Activated CD8-positive, alpha-beta T cell treated with anti-CD3 and anti-CD28 coated beads for 36 hours (primary cell): ENCODE measurements at regions not wholly inside any gene's neighbourhood (a gene's known extent, or its start where the extent isn't known, plus 50 kb on each side); places are given as distances from the start of the nearest gene placed in this dataset.

Experiments used
- ATAC-seq: fragments of 200-7000 bp; cut with Tn5 transposase; one replicate; pipeline ENCODE4 v1.10.0; 2021; ENCODE audit warnings: mild to moderate bottlenecking, moderate library complexity
- CTCF ChIA-PET: fragments of 350-600 bp; sonication (Branson Sonifier 250); formaldehyde crosslinking; loops from one replicate; lab custom pipeline; 2021; ENCODE audit warnings: antibody characterized with exemption; lab: Charles Lee
- POLR2A ChIA-PET: fragments of 350-600 bp; sonication (Branson Sonifier 250); formaldehyde crosslinking; loops from one replicate; lab custom pipeline; 2021; ENCODE audit warnings: antibody characterized with exemption; lab: Charles Lee
- DNase-seq: peaks from one replicate; pipeline ENCODE4 v3.0.0-alpha.2; 2020
- H3K27ac Mint-ChIP-seq: one replicate; pipeline ENCODE4 v1.8.0; 2021; ENCODE audit warnings: mild to moderate bottlenecking, mixed read lengths
- H3K27me3 Mint-ChIP-seq: one replicate; pipeline ENCODE4 v1.8.0; 2021; ENCODE audit warnings: mixed read lengths
- H3K36me3 Mint-ChIP-seq: one replicate; pipeline ENCODE4 v1.8.0; 2021; ENCODE audit warnings: low read depth, mixed read lengths
- H3K4me1 Mint-ChIP-seq: one replicate; pipeline ENCODE4 v1.8.0; 2021; ENCODE audit warnings: low read depth, mixed read lengths
- H3K4me3 Mint-ChIP-seq: one replicate; pipeline ENCODE4 v1.8.0; 2021; ENCODE audit warnings: mild to moderate bottlenecking, moderate library complexity, mixed read lengths
- H3K9me3 Mint-ChIP-seq: one replicate; pipeline ENCODE4 v1.8.0; 2021; ENCODE audit warnings: mixed read lengths
- CTCF ChIP-seq: fragments of 200-600 bp; IDR thresholded peaks from one replicate; pipeline ENCODE4 v1.8.0; 2022; ENCODE audit warnings: antibody characterized with exemption, mild to moderate bottlenecking
- intact Hi-C: fragments of 100-400 bp; cut with micrococcal nuclease; formaldehyde crosslinking; loops from one replicate; pipeline ENCODE4 v1.10.0; 2022

- POLR2A ChIA-PET = no interaction called here
- ATAC-seq = no peak
Observed at GRCh38 chr15:77695548-77695947, 62.8 kb upstream of the LINGO1 start.

GRCh38 chr15:77693576-77693975 lies 60.9 kb upstream of the LINGO1 start:
- no peaks in the 10 kb centered on the region for H3K4me1 Mint-ChIP-seq
- POLR2A ChIA-PET = no interaction called here

More at GRCh38 chr15:77695548-77695947, 62.8 kb upstream of the LINGO1 start:
- no peak for TF ChIP-seq CTCF
- CTCF ChIA-PET = no interaction called here
- intact Hi-C loops = no loop called here
- no peak for DNase-seq
- no peaks in the 10 kb centered on the region for H3K4me1 Mint-ChIP-seq
- no peaks in the 10 kb centered on the region for H3K36me3 Mint-ChIP-seq
- H3K27ac Mint-ChIP-seq = no peak overlapping the region
- H3K9me3 Mint-ChIP-seq = no peaks in the 10 kb centered on the region
- H3K27me3 Mint-ChIP-seq = peaks cover 14% of the 10 kb centered on the region
- H3K4me3 Mint-ChIP-seq = no peak overlapping the region

GRCh38 chr15:77692614-77693013 lies 59.9 kb upstream of the LINGO1 start:
- Mint-ChIP-seq H3K4me1 (no peaks in the 10 kb centered on the region), H3K27ac (no peak overlapping the region), H3K27me3 (peaks cover 12% of the 10 kb centered on the region), H3K36me3 (no peaks in the 10 kb centered on the region), H3K4me3 (no peak overlapping the region), H3K9me3 (no peaks in the 10 kb centered on the region)
- ChIA-PET POLR2A (no interaction called here), CTCF (no interaction called here)
- ATAC-seq = no peak
- no peak for TF ChIP-seq CTCF
- no peak for DNase-seq
- intact Hi-C loops = no loop called here

More at GRCh38 chr15:77693576-77693975, 60.9 kb upstream of the LINGO1 start:
- H3K27me3 Mint-ChIP-seq = peaks cover 14% of the 10 kb centered on the region
- ATAC-seq (no peak), DNase-seq (no peak)
- no peak overlapping the region for H3K27ac Mint-ChIP-seq
- H3K9me3 Mint-ChIP-seq = no peaks in the 10 kb centered on the region
- CTCF ChIA-PET = no interaction called here
- H3K36me3 Mint-ChIP-seq = no peaks in the 10 kb centered on the region
- intact Hi-C loops = no loop called here
- no peak overlapping the region for H3K4me3 Mint-ChIP-seq
- TF ChIP-seq CTCF = no peak

- DNase-seq = no peak
- intact Hi-C loops = no loop called here
- no peak for ATAC-seq
- Mint-ChIP-seq H3K36me3 (no peaks in the 10 kb centered on the region), H3K27me3 (peaks cover 12% of the 10 kb centered on the region), H3K9me3 (no peaks in the 10 kb centered on the region), H3K4me1 (no peaks in the 10 kb centered on the region), H3K27ac (no peak overlapping the region), H3K4me3 (no peak overlapping the region)
- ChIA-PET POLR2A (no interaction called here), CTCF (no interaction called here)
- TF ChIP-seq CTCF = no peak
Observed at GRCh38 chr15:77691607-77692006, 58.9 kb upstream of the LINGO1 start.

- Mint-ChIP-seq H3K9me3 (no peaks in the 10 kb centered on the region), H3K27me3 (peaks cover 12% of the 10 kb centered on the region), H3K4me3 (no peak overlapping the region), H3K4me1 (no peaks in the 10 kb centered on the region), H3K36me3 (no peaks in the 10 kb centered on the region), H3K27ac (no peak overlapping the region)
- CTCF ChIA-PET = no interaction called here
- POLR2A ChIA-PET = no interaction called here
- DNase-seq (no peak), ATAC-seq (no peak)
- no peak for TF ChIP-seq CTCF
- intact Hi-C loops = no loop called here
Observed at GRCh38 chr15:77689821-77690220, 57.1 kb upstream of the LINGO1 start.
